GM18870 (cell line): ENCODE measurements at regions not wholly inside any gene's neighbourhood (a gene's known extent, or its start where the extent isn't known, plus 50 kb on each side); places are given as distances from the start of the nearest gene placed in this dataset.
"Not testable (repeated sequence)": the region's sequence is repeated elsewhere in the genome, so short reads cannot be mapped to it uniquely, and the experiment has no call there.

Experiments
- ATAC-seq: cut with Tn5 transposase; IDR thresholded peaks from one replicate; pipeline ENCODE4 v1.9.1; 2021; ENCODE audit warnings: moderate library complexity; ENCODE audit not compliant: unreplicated experiment

DNA sequence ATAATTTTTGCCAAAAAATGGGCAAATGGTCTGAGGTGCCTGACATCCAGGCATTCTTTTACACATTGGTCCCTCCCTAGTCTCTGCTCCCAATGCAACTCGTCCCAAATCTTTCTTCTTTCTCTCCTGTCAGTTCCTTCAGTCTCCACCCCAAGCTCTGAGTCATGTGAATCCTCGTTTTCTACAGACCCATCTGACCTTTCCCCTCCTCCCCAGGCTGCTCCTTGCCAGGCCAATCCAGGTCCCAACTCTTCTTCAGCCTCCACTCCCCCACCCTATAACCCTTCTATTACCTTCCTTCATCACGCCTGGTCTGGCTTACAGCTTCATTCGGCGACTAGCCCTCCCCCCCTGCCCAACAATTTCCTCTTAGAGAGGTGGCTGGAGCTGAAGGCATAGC lies 55.3 kb downstream of the BBS10 start:
- ATAC-seq, result not testable (repeated sequence)

DNA sequence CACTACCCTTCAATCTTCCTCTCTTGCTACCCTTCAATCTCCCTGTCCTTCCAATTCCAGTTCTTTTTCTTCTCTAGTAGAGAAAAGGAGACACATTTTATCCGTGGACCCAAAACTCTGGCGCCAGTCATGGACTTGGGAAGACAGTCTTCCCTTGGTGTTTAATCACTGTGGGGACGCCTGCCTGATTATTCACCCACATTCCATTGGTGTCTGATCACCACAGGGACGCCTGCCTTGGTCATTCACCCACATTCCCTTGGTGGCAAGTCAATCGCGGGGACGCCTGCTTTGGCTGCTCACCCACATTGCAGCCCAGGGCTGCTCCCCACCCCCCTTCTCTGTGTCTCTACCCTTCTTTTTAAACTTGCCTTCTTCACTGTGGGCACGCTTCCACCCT lies 55.9 kb downstream of the BBS10 start:
- ATAC-seq, result not testable (repeated sequence)

DNA sequence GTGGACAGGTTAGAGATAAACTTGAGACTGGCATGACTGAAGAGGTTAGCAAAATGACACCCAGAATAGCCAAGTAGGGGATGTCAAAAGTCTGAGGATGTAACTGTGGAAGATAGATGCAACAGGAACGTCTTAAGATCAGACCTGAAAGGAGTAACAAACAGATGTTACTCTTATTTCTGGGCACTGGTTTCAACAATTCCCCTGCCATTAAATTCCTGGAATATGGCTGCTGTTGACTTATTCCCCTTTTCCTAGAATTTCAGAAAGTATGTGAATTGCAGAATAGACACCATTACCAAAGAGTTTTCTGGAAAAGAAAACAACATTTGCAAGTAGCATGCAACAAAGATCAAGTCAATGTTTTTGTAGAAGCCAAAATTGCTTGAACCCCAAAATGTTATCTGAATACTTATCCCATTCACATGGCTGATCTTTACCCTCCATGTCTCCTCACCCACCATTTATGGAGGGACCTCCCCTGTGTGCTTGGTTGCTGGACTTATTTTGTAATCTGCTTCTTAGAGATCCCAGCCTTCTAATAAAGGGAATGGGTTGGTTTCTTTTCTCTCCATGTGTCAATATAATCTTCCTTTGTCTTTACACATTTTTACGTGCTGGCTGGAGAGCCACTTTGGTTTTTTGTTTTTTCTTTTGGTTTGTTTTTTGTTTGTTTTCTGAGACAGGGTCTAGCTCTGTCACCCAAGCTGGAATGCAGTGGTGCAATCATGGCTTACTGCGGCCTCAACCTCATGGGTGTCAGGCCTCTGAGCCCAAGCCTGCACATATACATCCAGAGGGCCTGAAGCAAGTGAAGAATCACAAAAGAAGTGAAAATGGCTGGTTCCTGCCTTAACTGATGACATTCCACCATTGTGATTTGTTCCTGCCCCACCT lies 57.0 kb downstream of the BBS10 start:
- no peak for ATAC-seq

DNA sequence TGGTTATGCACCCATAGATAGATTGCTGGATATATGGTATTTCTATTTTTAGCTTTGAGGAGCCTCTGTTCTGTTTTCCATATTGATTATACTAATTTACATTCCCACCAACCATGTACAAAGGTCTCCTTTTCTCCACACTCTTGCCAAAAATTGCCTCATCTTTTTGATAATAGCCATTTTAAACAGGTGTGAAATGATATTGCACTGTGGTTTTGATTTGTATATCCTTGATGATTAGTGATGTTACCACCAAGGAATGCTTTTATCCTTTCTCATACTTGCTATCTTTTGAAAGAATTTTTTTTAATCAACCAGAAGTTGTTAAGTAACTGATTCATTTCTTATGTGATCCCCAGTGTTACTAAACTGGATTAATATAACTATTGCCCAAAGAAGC lies 60.0 kb downstream of the BBS10 start:
- ATAC-seq, result no peak

DNA sequence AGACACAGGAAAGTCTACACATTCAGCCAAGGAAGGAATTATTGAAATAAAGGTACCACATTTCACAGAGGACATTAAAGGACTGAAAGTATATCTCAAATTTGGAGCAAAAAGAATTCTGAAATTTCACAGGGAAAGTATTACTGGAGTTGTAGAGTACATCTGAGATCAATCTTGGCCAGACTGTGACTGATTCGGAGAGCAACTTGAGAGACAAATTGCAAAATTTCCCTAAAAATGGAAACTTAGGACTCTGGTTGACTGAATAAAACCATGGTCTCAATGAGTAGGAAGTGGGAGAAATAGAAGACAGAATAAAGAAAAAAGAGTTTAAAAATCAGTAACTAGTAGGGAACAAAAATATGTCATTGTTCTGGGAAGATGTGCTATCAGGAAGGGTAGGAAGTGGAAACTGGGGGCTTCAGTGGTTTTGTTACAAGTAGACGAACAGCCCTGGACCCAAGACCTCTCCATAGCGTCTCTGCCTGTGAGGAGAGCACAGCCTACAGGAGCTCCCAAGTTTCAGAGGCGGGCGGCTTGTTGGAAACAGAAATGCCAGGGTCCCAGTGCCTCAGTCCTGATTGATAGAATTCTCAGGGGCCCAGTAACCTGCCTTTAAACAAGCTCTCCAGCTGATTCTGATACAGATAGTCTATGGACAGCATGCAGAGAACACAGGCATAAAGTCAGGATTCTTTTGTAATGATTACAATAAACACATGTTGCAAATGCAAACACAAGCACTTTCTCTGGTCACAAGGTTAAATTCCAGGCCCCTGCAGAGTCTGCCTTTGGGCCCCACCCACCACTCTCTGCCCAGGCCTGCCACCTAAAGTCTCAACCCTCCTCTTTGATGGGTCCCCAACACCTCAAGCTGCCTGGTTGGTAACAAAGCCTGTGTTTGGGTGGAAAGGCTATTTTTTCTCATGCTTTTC lies 63.1 kb downstream of the BBS10 start:
- ATAC-seq, result no peak

DNA sequence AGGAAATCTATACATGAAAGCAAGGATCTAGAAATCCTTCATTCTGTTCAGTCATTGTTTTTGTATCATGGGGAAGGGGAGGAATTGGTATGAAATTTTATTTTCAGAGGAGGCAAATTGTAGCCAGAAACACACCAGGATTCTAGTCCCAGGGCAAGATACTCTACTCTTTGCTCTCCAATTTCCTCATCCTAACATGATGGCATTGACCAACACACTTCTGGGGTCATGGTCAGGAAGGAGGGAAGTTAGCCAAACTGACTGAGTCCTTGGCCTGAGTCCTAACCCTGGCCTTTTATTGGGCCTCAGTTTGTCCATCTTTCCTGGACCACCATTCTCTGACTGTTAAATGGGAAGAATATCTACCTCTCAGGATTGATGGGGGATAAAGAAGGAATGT lies 65.5 kb downstream of the BBS10 start:
- no peak for ATAC-seq

DNA sequence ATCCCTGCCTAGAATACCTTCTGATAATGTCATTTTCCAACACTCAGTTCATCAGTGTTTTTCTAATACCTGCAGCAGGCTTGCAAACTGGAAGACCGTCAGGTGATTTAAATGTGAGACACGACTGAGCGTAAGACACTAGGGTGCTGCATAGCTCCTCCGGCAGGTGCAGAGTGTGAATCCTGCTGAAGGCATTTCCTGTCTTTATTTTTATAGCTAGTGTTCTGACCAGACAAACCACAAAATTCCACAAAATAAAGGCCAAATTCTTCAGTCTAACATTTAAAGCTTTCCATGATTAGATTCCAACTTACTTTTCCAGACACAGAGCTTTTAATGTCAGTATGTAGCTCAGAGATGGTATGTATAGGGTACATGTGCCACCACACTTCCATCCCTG lies 70.7 kb downstream of the BBS10 start:
- no peak for ATAC-seq

DNA sequence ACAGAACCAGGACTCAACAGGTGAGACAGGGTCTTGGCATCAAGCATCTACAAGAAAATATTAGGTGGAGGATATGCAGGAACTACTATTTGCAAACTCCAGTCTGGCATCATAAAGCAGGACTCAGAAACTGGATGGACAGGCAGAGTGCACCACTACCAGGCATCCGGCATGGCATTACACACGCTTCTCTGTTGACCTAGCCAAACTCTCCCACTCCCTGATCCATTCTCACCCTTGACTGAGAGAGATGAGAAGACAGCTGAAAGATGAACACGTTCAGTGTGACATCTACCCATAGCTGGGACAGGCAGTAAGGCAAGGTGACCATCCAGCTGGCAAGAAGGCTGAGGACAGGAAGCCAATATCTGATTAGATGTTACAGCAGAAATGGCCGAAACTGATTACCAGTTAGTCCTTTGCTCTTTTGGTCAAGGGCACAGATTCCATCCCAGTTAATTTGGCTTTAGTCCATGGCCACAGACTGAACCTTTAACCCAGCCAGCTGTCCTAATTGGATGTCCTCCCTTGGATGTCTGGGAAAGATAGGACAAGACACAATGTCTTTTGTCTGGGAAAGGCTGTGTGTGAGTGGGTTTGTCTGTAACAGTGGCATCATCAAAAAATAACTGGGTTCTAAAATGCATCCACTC lies 71.6 kb downstream of the BBS10 start:
- no peak for ATAC-seq

DNA sequence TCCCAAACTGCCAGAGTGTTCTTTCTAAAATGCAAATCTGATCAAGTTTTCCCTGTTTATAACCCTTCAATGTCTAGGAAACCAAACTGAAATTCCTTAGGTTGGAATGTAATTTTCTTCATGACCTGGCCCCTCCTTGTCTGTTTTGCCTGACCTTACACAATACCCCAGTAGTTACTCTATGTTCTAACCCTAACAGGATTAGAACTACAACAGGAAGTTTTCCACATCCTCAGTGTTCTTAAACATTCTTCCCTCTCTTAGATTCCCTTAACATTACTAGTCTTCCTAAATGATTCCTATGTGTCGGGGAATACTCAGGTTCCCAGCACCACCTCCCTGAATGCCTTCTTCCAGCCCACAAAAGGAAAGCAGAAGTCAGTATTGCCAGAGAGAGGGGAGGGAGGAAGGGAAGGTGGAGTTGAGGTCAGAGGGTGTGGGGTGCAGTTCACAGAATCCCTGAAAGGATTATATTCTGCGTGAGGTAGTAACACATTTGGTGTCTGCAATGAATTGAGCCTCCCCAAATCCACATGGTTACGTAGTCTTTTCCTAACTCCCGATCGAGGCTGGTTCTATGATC lies 72.6 kb downstream of the BBS10 start:
- ATAC-seq, result no peak

DNA sequence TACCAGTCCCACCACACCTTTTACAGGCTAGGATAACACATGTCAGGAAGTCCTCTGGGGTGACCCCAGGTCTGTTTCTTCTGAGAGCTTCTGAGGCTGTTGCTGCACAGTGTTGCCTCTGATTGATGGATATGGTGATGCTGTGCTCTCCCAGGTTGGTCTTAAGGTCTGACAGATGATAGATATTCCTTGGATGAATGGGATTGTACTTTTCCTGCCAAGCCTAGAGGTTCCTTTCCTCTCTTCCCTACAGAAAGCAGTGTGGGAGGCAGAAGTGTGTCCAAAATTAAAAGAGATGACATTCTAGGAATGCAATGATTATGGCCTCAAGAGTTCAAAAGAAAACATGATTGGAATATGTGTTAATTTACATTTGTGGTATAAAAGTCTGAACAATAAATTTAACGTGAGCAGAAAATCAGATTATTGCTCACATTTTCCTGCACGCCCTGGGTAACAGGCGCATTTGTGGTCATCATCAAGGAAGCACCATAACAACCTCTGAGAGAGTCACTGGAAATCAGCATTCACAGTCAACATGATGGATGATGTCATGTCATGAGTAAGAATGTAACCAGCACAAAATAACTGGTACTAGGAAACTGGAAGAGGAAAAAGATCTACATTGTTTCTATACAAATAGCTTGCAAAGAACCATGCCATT lies 73.7 kb downstream of the BBS10 start:
- ATAC-seq, result no peak

DNA sequence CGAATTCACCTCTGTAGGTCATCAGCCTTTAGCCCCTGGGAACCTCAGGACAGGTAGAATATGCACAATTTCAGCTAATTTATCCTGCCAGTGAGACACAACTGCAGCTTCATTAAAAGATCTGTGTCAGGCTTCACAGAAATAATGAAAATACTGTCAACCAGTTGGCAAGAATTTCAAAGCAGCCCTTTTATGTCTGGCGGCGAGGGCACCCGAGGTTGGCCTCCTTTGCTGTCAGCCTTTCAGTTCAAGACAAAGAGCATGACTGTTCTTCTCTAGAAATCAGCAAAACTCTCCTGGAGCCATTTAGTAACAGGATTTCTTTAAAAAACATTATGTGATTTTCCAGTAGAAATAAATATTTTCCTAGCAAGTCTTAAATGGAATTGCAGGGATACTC lies 75.9 kb downstream of the BBS10 start:
- ATAC-seq, result no peak

DNA sequence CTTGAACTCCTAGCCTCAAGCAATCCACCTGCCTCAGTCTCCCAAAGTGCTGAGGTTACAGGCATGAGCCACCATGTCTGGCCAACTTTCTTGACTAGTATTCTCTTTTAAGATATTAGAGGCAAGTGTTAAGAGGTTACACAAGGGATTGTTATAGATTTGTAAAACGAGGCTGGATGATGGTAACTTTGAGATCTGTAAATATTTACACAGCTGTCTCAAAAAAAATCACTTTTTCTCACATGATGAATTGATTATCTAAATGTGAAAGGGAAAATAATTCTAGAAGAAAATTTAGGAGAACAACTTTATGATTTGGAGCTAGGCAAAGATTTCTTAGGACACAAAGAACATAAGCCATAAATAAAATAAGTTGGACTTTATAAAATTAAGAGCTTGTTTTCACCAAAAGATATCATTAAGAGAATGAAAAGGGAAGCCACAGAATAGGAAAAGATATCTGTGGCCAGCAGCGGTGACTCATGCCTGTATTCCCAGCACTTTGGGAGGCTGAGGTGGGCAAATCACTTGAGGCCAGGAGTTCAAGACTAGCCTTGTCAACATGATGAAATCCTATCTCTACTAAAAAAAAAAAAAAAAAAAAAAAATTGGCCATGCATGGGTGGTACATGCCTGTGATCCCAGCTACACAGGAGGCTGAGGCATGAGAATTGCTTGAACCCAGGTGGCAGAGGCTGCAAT lies 77.4 kb downstream of the BBS10 start:
- ATAC-seq, result no peak

DNA sequence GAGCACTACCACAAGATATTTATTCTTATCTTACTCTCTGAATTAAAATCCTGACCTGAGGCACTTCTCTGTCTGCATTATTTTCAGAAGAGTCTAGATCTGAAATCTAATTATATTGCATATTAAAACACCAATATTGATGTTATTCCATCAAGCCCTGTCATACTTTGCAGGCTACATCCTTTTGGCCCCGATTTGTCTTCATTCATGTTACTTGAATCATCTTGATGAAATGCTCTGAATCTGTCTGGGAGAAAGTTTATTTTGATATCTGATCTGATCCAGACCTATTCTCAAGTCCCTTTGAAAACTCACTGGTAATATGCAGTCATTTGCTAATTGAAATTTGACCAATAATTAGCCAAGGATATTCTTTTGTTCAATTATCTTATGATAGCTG lies 79.9 kb downstream of the BBS10 start:
- ATAC-seq, result no peak

DNA sequence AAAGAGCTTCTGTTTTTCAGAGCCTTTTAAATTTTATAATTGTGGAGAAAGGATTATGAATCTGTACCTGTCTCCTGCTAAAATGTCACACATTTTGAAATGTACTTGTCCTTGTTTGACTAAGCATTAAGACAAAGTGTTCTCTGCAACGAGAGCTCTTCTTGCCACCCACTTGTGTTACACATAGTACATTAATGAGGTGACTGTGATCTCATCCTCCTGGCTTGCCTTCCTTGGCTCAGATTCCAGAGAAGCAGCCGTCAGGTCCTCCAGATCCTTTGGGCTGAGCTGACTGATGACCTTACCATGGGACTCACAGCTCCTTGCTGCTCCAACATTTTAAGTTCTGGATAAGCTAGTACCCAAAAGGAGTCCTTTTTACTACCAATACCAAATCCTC lies 81.4 kb downstream of the BBS10 start:
- ATAC-seq, result no peak

DNA sequence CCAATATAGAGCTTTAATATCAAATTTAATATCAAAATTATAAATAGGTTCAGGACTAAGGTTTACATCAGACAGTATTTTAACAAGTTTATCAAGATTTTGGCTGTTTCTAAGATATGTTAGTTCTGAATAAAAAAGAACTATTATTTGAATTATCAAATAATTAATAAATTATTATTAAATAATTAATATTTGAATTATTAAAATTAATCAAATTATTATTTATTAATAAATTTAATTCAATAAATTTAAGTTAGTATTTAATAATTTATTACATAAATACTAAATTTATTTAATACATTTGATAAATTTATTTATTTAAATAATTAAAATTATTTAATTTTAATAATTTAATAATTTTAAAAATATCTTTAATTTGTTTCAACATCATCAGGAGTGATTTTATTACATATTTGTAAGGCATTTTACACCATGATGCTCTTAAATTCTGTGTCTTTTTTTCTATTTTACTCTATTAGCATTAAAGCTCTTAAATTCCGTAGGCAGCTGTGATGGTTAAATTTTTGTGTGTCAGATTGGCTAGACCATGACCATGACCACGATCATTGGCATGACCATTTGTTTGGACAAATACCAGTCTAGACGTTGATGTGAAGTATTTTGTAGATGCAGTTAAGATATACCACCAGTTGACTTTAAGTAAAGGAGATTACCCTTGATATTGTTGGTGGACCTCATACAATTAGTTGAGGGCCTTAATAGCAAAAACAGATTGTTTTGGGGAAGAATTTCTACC lies 82.6 kb downstream of the BBS10 start:
- ATAC-seq, result no peak

DNA sequence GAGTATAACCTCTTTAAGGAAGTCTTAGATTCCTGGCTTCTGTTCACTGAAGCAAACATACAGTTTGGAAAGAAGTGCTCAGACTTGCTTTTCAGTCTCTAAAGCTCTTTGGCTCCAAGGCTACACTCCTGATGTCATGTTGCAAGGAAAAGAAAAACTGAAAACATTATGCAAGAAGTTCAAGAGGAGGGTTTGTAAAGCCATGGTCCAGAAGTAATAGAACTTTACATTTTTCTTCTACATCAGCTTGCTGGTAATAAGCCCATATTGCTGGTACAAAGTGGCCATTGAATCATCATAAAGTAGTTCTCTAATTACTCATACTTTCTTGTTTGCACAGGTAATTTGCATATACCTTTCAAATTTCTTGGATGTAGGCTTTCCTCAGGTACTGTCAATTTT lies 83.6 kb downstream of the BBS10 start:
- no peak for ATAC-seq

DNA sequence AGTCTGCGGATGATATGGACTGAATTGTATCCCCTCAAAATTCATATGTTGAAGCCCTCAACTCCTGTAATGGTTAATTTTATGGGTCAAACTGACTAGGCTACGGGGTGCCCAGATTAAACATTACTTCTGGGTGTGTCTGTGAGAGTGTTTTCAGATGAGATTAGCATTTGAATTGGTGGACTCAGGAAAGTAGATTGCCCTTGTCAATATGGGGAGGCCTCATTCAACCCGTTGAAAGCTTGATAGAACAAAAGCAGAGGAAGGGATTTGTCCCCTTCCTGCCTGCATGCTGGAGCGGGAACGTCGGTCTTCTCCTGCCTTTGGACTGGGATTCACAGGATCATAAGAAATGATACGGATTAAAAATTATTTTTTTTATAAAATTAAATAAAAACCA lies 84.5 kb downstream of the BBS10 start:
- no peak for ATAC-seq

DNA sequence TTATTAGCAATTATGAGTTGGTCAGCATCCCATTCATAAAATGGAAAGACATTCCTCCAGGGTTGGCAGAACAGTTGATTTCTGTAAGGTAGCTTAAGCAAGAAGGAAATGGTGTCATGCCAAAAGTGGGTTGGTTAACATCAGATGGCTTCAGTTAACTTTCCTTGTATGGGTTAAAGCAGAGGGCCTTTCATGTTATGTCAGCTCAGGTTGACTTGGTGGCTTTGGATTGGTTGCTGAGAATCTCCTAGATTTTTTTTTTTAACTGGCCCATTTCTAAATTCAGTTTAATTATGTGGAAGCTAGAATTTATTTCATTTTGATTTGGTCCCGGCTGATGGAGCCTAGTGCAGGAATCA lies 87.8 kb downstream of the BBS10 start:
- ATAC-seq, result no peak

DNA sequence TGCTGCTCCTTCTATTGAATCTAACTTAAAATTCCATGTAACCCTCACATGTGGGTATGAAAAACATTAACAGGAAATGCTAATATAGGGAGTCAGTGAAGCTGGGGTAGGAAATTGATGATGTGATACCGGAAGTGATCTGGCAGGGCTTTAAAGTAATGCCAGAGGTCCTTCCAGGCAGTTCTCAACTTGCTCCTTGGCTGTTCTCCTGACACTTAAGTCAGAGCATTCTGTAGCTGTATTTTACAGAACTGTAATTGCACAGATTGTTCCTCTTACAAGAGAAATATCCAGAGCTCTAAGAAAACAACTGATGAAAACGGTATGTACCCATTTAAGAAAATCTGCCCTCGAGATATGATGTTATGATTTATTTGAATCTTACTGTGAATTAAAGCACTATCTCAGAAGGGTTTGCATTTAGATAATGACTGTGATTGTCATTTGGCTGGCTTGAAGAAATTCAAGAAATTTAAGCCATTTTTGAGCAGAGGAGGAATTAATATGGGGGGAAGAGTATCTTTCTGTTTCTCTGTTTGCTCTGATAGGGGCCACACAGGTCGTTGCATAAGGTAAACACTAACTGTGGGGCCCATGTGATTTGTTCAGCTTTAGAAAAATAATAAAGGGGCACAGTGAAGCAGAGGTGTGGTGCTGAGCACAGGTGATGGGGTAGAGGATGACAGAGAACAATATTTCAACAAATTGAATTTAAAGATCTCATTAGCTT lies 88.4 kb downstream of the BBS10 start:
- ATAC-seq, result no peak
